NCI-H1105 treated with DMSO at 0.1 percent for 48 hours (cell line): ENCODE measurements at regions not wholly inside any gene's neighbourhood (a gene's known extent, or its start where the extent isn't known, plus 50 kb on each side); places are given as distances from the start of the nearest gene placed in this dataset.
A peak's percentile ranks its signal among the peaks of the same experiment; 100 is the strongest.

ENCODE experiments used
- DNase-seq: peaks from one replicate; lab custom pipeline; 2025; lab: John Stamatoyannopoulos, UW

- no peak for DNase-seq
These were observed 216.2 kb downstream of the ENC1 start for GRCh38 chr5:74424162-74424868.

GRCh38 chr5:74423383-74423782 is 217.1 kb downstream of the ENC1 start:
- no peak for DNase-seq

GRCh38 chr5:74422671-74423070 is 217.9 kb downstream of the ENC1 start:
- no peak for DNase-seq

GRCh38 chr5:74422030-74422429 is 218.5 kb downstream of the ENC1 start:
- no peak for DNase-seq

- DNase-seq = no peak
These were observed 219.2 kb downstream of the ENC1 start for GRCh38 chr5:74421377-74421776.

- DNase-seq = no peak
These were observed 219.6 kb downstream of the ENC1 start for GRCh38 chr5:74420947-74421346.

- DNase-seq = no peak
These were observed 220.3 kb downstream of the ENC1 start for GRCh38 chr5:74420220-74420619.

- no peak for DNase-seq
These were observed 221.1 kb downstream of the ENC1 start for GRCh38 chr5:74419468-74419867.

GRCh38 chr5:74418709-74419108 is 221.8 kb downstream of the ENC1 start:
- DNase-seq = no peak

GRCh38 chr5:74418261-74418660 is 222.3 kb downstream of the ENC1 start:
- no peak for DNase-seq

GRCh38 chr5:74415695-74416102 is 224.8 kb downstream of the ENC1 start:
- DNase-seq = no peak

GRCh38 chr5:74414228-74414627 is 226.3 kb downstream of the ENC1 start:
- no peak for DNase-seq

- DNase-seq = no peak
These were observed 227.0 kb downstream of the ENC1 start for GRCh38 chr5:74413403-74414048.

GRCh38 chr5:74412066-74412465 is 228.5 kb downstream of the ENC1 start:
- DNase-seq = no peak

- no peak for DNase-seq
These were observed 230.8 kb downstream of the ENC1 start for GRCh38 chr5:74409712-74410111.

- DNase-seq = peak; percentile 31
These were observed 231.3 kb downstream of the ENC1 start for GRCh38 chr5:74409166-74409706.

GRCh38 chr5:74408150-74409043 is 232.1 kb downstream of the ENC1 start:
- DNase-seq = peak; percentile 24

GRCh38 chr5:74407701-74408100 is 232.8 kb downstream of the ENC1 start:
- DNase-seq = no peak

GRCh38 chr5:74406844-74407243 is 233.7 kb downstream of the ENC1 start:
- no peak for DNase-seq

GRCh38 chr5:74405593-74405992 is 234.9 kb downstream of the ENC1 start:
- DNase-seq = no peak

GRCh38 chr5:74404574-74405508 is 235.7 kb downstream of the ENC1 start:
- no peak for DNase-seq
